D341Med (cell line): ENCODE measurements at regions not wholly inside any gene's neighbourhood (a gene's known extent, or its start where the extent isn't known, plus 50 kb on each side); places are given as distances from the start of the nearest gene placed in this dataset.

ENCODE experiments used
- DNase-seq: peaks from one replicate; pipeline ENCODE4 v3.0.0; 2012; ENCODE audit warnings: low spot score

- no peak for DNase-seq
Observed at GRCh38 chr11:23041001-23041503, 180.8 kb upstream of the CCDC179 start.

DNA sequence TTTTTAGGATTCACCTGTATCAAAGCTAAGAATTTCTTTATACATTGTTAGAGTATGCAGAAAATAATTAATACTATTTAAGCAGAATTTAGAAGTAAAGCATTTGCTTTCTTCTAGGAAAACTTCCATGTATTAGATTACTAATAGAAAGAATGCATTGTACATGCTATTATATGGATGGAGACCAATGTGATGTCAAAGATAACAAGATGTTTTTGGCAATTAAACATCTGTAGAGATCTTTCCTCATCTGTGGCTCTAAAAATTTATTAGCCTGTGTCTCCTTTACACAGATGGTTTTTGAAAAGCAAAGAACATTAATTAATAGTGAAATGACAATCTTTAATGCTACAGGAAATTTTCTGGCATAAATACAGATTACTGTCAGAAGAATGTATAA lies 198.4 kb upstream of the CCDC179 start:
- no peak for DNase-seq

GRCh38 chr11:23063276-23063675 lies 203.0 kb upstream of the CCDC179 start:
- no peak for DNase-seq

DNA sequence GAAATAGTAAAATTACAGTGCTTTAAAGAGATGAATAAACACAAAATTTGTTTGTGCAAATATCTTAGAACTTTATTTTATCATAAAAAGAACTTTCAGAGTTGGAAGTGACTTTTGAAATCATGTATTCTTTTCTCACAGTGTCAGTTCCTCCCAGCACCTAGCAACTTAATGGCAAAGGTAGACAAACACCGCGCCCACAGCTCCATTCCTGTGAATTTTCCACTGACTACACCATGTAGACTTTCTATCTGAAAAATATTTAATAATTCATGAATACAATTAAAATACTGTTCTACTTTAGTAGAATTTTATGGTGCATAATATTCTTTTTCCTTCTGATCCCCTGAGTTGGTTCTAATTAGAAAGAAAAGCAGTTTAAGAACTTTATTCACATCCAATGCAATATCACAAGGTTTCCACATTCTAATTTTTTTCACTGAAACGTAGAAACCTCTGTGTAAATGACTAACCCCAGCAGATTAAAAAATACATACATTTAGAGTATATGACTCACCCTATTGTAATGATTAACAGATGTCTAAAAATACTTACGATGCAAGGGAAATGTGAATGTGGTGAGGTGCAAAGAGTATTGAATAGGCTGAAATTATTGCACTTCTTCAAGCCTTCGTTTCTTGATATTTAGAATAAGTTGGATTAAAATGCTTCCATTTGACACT lies 218.2 kb upstream of the CCDC179 start:
- DNase-seq = no peak

GRCh38 chr11:23079382-23079813 lies 219.1 kb upstream of the CCDC179 start:
- peak; percentile 6 for DNase-seq

DNA sequence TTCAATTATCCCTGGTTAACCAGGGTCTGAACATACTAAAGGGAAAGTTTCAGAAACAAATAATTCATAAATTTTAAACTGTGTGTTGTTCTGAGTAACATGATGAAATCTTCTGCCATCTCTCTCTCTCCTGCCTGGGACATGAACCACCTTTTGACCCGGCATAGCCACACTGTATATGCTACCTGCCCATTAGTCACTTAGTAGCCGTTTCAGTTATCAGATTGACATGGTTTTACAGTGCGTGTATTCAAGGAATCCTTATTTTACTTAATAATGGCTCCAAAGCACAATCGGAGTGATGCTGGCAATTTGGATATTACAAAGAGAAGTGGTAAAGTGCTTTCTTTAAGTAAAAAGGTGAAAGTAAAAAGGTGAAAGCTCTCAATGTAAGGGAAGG lies 227.1 kb upstream of the CCDC179 start:
- no peak for DNase-seq

DNA sequence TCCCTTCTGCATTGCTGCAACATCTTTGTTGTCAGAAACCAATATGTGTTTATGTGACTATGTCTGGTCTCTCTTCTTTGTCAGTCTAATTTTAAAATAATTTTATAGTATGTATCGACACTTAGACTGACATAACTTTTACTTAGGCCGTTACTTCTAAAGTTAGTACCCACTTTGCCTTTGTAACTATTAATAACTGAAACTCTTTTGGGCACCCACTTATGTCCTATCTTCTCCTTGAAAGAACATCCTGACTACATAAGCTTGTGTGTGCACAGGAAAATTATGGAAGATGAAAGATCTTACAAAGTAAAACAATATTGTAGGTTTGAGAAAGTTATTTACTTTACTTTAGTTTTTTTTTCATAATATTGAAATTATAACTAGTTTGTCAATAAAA lies 230.4 kb upstream of the CCDC179 start:
- DNase-seq = no peak

DNA sequence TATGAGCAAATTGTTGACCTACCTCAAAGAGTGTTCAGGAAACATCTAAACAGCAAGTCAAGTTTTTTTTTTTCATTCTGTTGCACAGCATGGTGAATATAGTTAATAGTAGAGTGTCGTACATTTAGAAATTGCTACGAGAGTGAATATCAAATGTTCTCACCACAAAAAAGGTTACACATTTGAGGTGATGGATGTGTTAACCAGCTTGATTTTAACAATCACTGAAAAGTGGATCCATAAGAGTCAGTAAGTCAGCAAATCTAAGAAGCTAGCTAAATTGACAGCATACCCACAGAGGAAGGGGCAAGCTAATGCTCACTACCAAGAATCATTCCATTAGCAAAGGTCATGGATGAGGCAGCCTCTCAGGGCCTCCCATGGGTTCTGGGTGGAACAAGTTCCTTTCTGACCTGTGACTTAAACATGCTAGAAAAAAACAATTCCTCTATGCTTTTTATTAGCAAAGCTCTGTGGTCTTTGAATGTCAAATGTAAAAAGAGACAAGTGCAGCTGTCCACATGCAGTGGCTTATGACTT lies 235.4 kb upstream of the CCDC179 start:
- DNase-seq = no peak

- no peak for DNase-seq
Observed at GRCh38 chr11:23097891-23098290, 237.6 kb upstream of the CCDC179 start.

DNA sequence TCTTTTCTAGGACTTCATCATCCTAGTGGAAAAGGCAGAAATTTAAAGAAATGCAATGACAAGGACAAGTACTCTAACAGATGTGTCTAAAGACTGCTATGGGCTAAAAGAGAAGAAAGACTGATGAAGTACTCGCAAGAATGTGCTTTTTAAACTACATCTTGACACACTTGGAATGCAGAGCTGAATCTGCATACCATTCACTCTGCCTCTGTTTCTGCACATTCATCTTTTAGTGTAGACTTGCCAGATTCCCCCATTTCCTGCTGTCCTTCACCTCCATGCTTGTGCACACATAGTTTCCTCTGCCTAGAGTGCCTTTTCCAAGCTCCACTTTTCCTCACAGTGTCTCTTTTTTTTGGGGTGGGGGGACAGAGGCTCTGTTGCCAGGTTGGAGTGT lies 239.0 kb upstream of the CCDC179 start:
- no peak for DNase-seq

DNA sequence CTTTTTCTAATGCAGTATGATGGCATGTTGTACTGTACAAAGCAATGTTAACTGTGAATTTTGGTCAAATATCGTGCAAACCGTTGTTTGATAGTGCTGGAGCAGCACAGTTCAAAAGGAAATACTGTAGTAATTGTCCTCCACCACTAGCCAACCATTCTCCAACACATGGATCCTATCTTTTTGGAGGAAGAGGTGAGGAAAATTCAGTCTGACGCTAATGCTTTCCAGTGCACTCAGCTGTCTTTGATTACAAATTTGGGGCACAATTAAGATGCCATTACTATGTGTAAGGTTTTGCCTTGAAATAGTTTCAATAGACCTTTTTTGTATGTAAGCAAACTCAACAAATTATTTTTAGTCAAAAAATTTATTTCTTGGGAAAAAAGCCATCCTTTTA lies 240.5 kb upstream of the CCDC179 start:
- no peak for DNase-seq

DNA sequence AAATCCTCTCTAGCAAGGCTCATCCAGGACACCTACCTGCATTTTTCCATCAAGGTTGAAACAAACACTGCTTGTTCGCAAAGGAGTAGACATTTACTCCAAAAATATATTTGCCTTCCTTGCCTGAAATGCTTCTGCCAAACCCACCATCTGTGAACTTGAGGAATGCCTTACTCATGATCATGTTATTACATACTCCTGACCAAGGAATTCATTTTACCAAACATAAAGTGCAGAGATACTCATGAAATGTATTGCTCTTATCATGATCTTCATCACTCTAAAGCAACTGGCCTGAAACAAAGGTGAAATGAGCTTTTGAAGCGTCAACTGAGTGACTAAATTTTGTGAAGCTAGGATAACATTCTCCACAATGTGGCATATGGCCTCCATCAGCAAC lies 243.1 kb upstream of the CCDC179 start:
- no peak for DNase-seq

- DNase-seq = no peak
Observed at GRCh38 chr11:23111527-23111926, 251.3 kb upstream of the CCDC179 start.

DNA sequence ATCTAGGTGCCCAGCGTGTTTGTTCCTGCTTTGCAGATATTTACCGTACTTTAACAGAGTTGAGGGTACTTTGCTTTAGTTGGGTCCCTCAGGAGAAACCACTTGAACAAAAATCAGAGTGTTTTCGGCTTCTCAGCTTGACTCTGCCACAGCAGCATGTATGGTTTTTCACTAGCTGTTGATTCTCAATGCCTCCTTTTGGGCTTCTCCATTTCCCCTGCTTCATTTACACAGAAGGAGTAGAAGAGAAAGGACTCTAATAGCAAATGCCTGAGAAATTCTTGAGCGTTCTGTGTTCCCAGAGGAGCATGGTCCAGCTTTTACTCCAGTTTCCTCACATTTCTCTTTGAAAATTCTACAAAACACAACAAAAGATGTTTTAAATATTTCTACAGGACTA lies 252.1 kb upstream of the CCDC179 start:
- DNase-seq = no peak

GRCh38 chr11:23112987-23113886 lies 253.0 kb upstream of the CCDC179 start:
- DNase-seq = peak; percentile 50

DNA sequence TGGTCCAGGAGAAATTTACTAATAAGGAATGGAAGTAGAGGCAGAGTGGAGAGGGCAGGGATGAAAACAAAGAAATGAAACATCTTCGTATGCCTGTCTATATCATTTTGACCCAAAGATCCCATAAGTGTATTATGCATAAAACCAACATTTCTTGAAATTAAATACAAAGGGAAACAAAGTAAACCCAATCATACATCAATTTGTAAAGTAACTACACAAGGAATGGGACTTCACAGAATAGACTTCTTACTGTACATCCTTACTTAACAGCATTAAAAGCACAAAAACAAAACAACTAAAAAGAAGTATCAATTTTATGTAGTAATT lies 253.6 kb upstream of the CCDC179 start:
- no peak for DNase-seq

GRCh38 chr11:23123753-23124152 lies 263.5 kb upstream of the CCDC179 start:
- DNase-seq = no peak

GRCh38 chr11:23124249-23124648 lies 264.0 kb upstream of the CCDC179 start:
- DNase-seq = no peak

DNA sequence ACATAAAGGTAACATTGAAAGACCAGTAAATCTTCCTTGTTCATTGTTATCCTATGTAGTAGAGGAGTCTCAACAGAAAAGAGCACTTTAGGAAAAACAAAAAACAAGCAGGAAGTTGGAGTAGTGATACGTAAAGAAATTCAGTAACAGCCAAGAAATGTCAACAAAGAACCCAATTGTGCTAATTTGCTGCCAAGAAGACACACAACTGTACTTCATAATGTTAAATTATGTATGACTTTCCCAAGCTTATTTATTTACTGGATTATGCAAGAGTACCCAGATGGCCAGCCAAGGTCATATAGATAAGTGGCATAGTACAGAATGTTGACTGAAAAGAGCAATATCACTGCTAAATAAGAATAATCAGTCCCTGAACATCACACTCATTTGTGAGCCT lies 264.7 kb upstream of the CCDC179 start:
- DNase-seq = no peak

- no peak for DNase-seq
Observed at GRCh38 chr11:23127706-23128105, 267.4 kb upstream of the CCDC179 start.

DNA sequence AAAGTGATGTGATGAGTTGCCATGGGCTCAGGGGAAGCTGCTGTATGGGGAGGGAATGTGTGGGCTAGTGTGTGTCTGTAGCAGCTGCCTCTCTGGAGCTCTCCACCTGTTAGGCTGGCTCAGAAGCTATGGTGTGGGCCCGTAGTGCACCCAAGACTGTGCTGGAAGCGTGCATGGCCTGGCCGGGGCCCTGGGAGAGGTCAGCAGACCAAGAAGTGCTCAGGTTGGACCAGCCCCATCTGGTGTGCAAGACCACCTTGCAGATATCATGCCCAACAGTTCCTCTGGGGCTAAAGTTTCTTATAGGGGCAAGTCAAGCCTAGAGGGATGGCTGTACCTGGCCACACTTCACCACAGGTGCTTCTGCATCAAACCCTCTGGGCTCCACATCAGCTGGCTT lies 274.4 kb upstream of the CCDC179 start:
- no peak for DNase-seq

DNA sequence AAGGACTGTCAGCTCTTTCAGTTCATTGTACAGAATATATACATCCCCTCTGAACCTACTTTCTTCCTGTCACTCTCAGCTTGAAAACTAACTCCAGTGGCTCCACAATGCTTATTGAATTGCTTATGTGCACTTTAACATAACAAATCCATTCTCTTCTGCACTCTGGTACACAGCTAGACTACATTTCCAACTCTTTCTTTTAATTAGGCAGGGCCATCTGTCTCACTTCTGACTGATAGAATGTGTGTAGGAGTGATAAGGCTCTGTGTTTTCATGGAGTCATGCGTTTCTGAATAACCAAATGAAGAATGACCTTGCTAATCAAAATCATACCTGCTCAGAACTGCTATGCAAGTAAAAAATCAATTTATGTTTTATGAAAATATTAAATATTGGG lies 278.5 kb upstream of the CCDC179 start:
- DNase-seq = no peak

DNA sequence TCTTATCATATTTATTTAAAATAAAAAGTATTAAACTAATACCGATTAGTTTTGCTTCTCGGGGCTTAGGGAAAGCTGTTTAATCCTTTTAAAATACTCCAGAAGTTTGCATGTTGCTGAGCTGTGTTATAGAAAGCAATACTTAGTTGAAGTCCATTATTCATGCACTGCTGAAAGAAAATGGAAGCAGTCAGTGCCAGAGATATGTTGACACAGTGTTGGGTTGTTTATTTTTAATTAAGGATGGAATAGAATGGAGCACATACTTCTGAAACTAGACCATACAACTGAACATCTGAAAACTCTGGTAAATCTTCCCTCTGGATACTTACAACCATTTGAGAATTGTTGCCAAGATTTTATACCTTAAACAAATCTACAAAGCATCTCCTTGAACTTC lies 282.7 kb upstream of the CCDC179 start:
- no peak for DNase-seq
